CD14-positive monocyte (primary cell): ENCODE measurements at regions not wholly inside any gene's neighbourhood (a gene's known extent, or its start where the extent isn't known, plus 50 kb on each side); places are given as distances from the start of the nearest gene placed in this dataset.

Experiments used
- DNase-seq, 3 donors: peaks; one replicate each; pipeline ENCODE4 v3.0.0-alpha.2; 2011 to 2022
- H2AFZ ChIP-seq: 2 replicates; pipeline ENCODE4 v1.6.0; 2012; ENCODE audit warnings: mild to moderate bottlenecking, low read depth, low read length, inconsistent platforms; ENCODE audit not compliant: insufficient read depth, poor library complexity, severe bottlenecking
- H3K27ac ChIP-seq, 2 donors: 1 replicate in 1 of 2; 2 replicates in 1 of 2; pipeline ENCODE4 v1.5.1; 2012 to 2013; ENCODE audit warnings: low read length in 2 of 2, control low read depth in 1 of 2, inconsistent platforms in 1 of 2, low read depth in 1 of 2, mild to moderate bottlenecking in 1 of 2
- H3K27me3 ChIP-seq, 2 donors: one replicate each; pipeline versions ENCODE4 v1.6.0 to v1.6.1; 2011 to 2013; ENCODE audit warnings: low read length in 2 of 2; ENCODE audit not compliant: control insufficient read depth in 2 of 2, insufficient read depth in 2 of 2
- H3K36me3 ChIP-seq, 2 donors: replicated peaks in 1 of 2; 1 replicate in 1 of 2; 2 replicates in 1 of 2; pipeline versions ENCODE4 v1.5.1 to v1.6.1; 2012 to 2013; ENCODE audit warnings: low read length in 2 of 2, control low read depth in 1 of 2, inconsistent platforms in 1 of 2, mild to moderate bottlenecking in 1 of 2; ENCODE audit not compliant: insufficient read depth in 2 of 2, control insufficient read depth in 1 of 2
- H3K4me1 ChIP-seq, 2 donors: 1 replicate in 1 of 2; 2 replicates in 1 of 2; pipeline versions ENCODE4 v1.5.1 to v1.6.1; 2012 to 2013; ENCODE audit warnings: low read length in 2 of 2, control low read depth in 1 of 2, inconsistent platforms in 1 of 2, mild to moderate bottlenecking in 1 of 2, moderate library complexity in 1 of 2; ENCODE audit not compliant: insufficient read depth in 2 of 2, control insufficient read depth in 1 of 2
- H3K4me2 ChIP-seq: replicated peaks from 2 replicates; pipeline ENCODE3; 2012; ENCODE audit warnings: low read length, moderate library complexity, mild to moderate bottlenecking; ENCODE audit not compliant: poor library complexity, severe bottlenecking; ENCODE audit errors: extremely low read depth
- H3K4me3 ChIP-seq, 3 experiments: fragments of 200-600 bp in 1 of 3; sonication (generic) in 1 of 3; replicated peaks in 1 of 3; 1 replicate in 2 of 3; 2 replicates in 1 of 3; pipeline ENCODE4 v1.5.1; 2011 to 2013; ENCODE audit warnings: low read length in 3 of 3, mild to moderate bottlenecking in 3 of 3, control low read depth in 2 of 3, low read depth in 2 of 3, inconsistent platforms in 1 of 3, moderate library complexity in 1 of 3
- H3K79me2 ChIP-seq: 2 replicates; pipeline ENCODE4 v1.6.0; 2012; ENCODE audit warnings: mild to moderate bottlenecking, control low read depth, inconsistent platforms, low read length, moderate library complexity; ENCODE audit not compliant: insufficient read depth
- H3K9ac ChIP-seq: 2 replicates; pipeline ENCODE4 v1.6.0; 2017; ENCODE audit warnings: low read length, mild to moderate bottlenecking; ENCODE audit not compliant: insufficient read depth, poor library complexity, severe bottlenecking
- H3K9me3 ChIP-seq, 2 donors: replicated peaks in 1 of 2; 1 replicate in 1 of 2; 2 replicates in 1 of 2; pipeline versions ENCODE4 v1.5.1 to v1.6.1; 2012 to 2013; ENCODE audit warnings: low read length in 2 of 2, control low read depth in 1 of 2; ENCODE audit not compliant: control insufficient read depth in 1 of 2, insufficient read depth in 1 of 2
- H4K20me1 ChIP-seq: 2 replicates; pipeline ENCODE4 v1.6.0; 2012; ENCODE audit warnings: mild to moderate bottlenecking, low read length, control low read depth, moderate library complexity; ENCODE audit not compliant: insufficient read depth
- H3K27ac Mint-ChIP-seq, 7 donors: one replicate each; pipeline ENCODE4 v1.8.0; 2020; ENCODE audit warnings: mild to moderate bottlenecking in 7 of 7, mixed read lengths in 7 of 7, moderate library complexity in 6 of 7, inconsistent platforms in 2 of 7
- H3K27me3 Mint-ChIP-seq, 3 donors: one replicate each; pipeline ENCODE4 v1.8.0; 2021 to 2022; ENCODE audit warnings: low read depth in 3 of 3, mild to moderate bottlenecking in 3 of 3, mixed read lengths in 3 of 3, moderate library complexity in 3 of 3, inconsistent platforms in 1 of 3
- H3K36me3 Mint-ChIP-seq, 2 donors: one replicate each; pipeline ENCODE4 v1.8.0; 2020; ENCODE audit warnings: mixed read lengths in 2 of 2, inconsistent platforms in 1 of 2, mild to moderate bottlenecking in 1 of 2
- H3K4me1 Mint-ChIP-seq: one replicate; pipeline ENCODE4 v1.8.0; 2020; ENCODE audit warnings: mild to moderate bottlenecking, mixed read lengths
- H3K4me3 Mint-ChIP-seq, 2 donors: one replicate each; pipeline ENCODE4 v1.8.0; 2020; ENCODE audit warnings: mild to moderate bottlenecking in 2 of 2, mixed read lengths in 2 of 2, moderate library complexity in 1 of 2
- H3K9me3 Mint-ChIP-seq, 7 donors: one replicate each; pipeline ENCODE4 v1.8.0; 2020 to 2022; ENCODE audit warnings: mixed read lengths in 7 of 7, mild to moderate bottlenecking in 6 of 7, moderate library complexity in 6 of 7, inconsistent platforms in 2 of 7
- CTCF ChIP-seq: fragments of 200-600 bp; IDR thresholded peaks from one replicate; pipeline ENCODE4 v1.8.0; 2022; ENCODE audit warnings: antibody characterized with exemption, mild to moderate bottlenecking
- WGBS: methylation state at CpG from one replicate; pipeline ENCODE4 v1.1.5; 2013; ENCODE audit warnings: missing lambda C conversion rate; ENCODE audit not compliant: insufficient coverage; 5-methylcytosine and 5-hydroxymethylcytosine counted together
- intact Hi-C, 2 donors: fragments of 100-400 bp; cut with micrococcal nuclease; formaldehyde crosslinking; loops; one replicate each; pipeline versions ENCODE4 v1.15.0 to v1.15.1; 2023

- Histone ChIP-seq H3K4me2 (no peak overlapping the region), H3K27me3 (no peaks in the 10 kb centered on the region), H3K4me3 (no peak overlapping the region), H3K36me3 (no peaks in the 10 kb centered on the region), H3K79me2 (no peaks in the 10 kb centered on the region), H3K9me3 (peaks cover 4 to 13% of the 10 kb centered on the region in 2 donors), H4K20me1 (no peaks in the 10 kb centered on the region), H3K4me1 (no peaks in the 10 kb centered on the region), H3K9ac (no peak overlapping the region), H3K27ac (no peak overlapping the region), H2AFZ (no peak overlapping the region)
- peaks cover 3 to 15% (median 9%) of the 10 kb centered on the region in 7 donors for H3K9me3 Mint-ChIP-seq
- H3K36me3 Mint-ChIP-seq = no peaks in the 10 kb centered on the region
- DNase-seq = no peak
- no peaks in the 10 kb centered on the region for H3K27me3 Mint-ChIP-seq
- no peak overlapping the region for H3K27ac Mint-ChIP-seq
- no peak overlapping the region for H3K4me3 Mint-ChIP-seq
- intact Hi-C loops = no loop called here
- no peak for TF ChIP-seq CTCF
- whole genome bisulfite sequencing = no CpG with 5 or more reads among the region's 2 CpGs
- H3K4me1 Mint-ChIP-seq = no peaks in the 10 kb centered on the region
Measured at GRCh38 chr5:87717761-87718160, 305.0 kb upstream of the CCNH start.

GRCh38 chr5:87705876-87706275 lies 293.1 kb upstream of the CCNH start:
- Histone ChIP-seq H3K4me3 (no peak overlapping the region), H2AFZ (no peak overlapping the region), H3K27ac (no peak overlapping the region), H3K36me3 (no peaks in the 10 kb centered on the region), H3K27me3 (no peaks in the 10 kb centered on the region), H3K79me2 (no peaks in the 10 kb centered on the region), H3K4me2 (no peak overlapping the region), H3K9me3 (peaks cover 4 to 6% of the 10 kb centered on the region in 2 donors), H3K9ac (no peak overlapping the region), H4K20me1 (no peaks in the 10 kb centered on the region), H3K4me1 (no peaks in the 10 kb centered on the region)
- H3K27ac Mint-ChIP-seq = no peak overlapping the region
- peaks cover 0 to 5% (median 0%) of the 10 kb centered on the region in 7 donors for H3K9me3 Mint-ChIP-seq
- 80% methylated on average over 1 of the region's 1 CpG for WGBS
- peaks cover 0 to 1% (median 0%) of the 10 kb centered on the region in 3 donors for H3K27me3 Mint-ChIP-seq
- intact Hi-C loops = no loop called here
- no peak for TF ChIP-seq CTCF
- H3K4me3 Mint-ChIP-seq = no peak overlapping the region
- DNase-seq = no peak
- H3K4me1 Mint-ChIP-seq = no peaks in the 10 kb centered on the region
- H3K36me3 Mint-ChIP-seq = no peaks in the 10 kb centered on the region
